ENCODE measurements at regions not wholly inside any gene's neighbourhood (a gene's known extent, or its start where the extent isn't known, plus 50 kb on each side); places are given as distances from the start of the nearest gene placed in this dataset.

GRCh38 chr2:20520128-20520527 lies 73.3 kb downstream of the RHOB start:
- no peaks in the 10 kb centered on the region for H3K27me3 ChIP-seq (ENCODE audit: control insufficient read depth in 2 of 2, insufficient read depth in 2 of 2, low read length in 2 of 2)
- no peaks in the 10 kb centered on the region for H3K36me3 ChIP-seq (replicated peaks in 1 of 2; ENCODE audit: control insufficient read depth in 1 of 2, insufficient read depth in 2 of 2, low read length in 2 of 2)
- H2AFZ ChIP-seq (ENCODE audit: insufficient read depth, low read depth, low read length, poor library complexity, severe bottlenecking), result no peak overlapping the region
- DNase-seq, result no peak
- H3K4me2 ChIP-seq (replicated peaks; ENCODE audit: extremely low read depth, low read length, poor library complexity, severe bottlenecking), result no peak overlapping the region
- intact Hi-C loops (cut with micrococcal nuclease), result no loop called here
- no peak for TF ChIP-seq CTCF (IDR thresholded peaks at IDR 0.05)
- H3K4me1 ChIP-seq (ENCODE audit: control insufficient read depth in 1 of 2, insufficient read depth in 2 of 2, low read length in 2 of 2), result no peaks in the 10 kb centered on the region
- 99% methylated on average over 7 of the region's 10 CpGs for WGBS (ENCODE audit: insufficient coverage)
- Mint-ChIP-seq H3K9me3 (peaks cover 0 to 9% (median under 1%) of the 10 kb centered on the region in 7 donors), H3K4me3 (no peak overlapping the region), H3K36me3 (no peaks in the 10 kb centered on the region), H3K27me3 (ENCODE audit: low read depth in 3 of 3) (peaks cover 4 to 17% (median 4%) of the 10 kb centered on the region in 3 donors), H3K27ac (peak overlapping the region in 1 of 7 donors; percentile 42), H3K4me1 (no peaks in the 10 kb centered on the region)
- no peaks in the 10 kb centered on the region for H3K79me2 ChIP-seq (ENCODE audit: insufficient read depth, low read length)
- no peaks in the 10 kb centered on the region for H4K20me1 ChIP-seq (ENCODE audit: insufficient read depth, low read length)
- H3K4me3 ChIP-seq (replicated peaks in 1 of 3; ENCODE audit: low read depth in 2 of 3, low read length in 3 of 3), result no peak overlapping the region
- peaks cover 0 to 5% of the 10 kb centered on the region in 2 donors for H3K9me3 ChIP-seq (replicated peaks in 1 of 2; ENCODE audit: control insufficient read depth in 1 of 2, insufficient read depth in 1 of 2, low read length in 2 of 2)
- no peak overlapping the region for H3K9ac ChIP-seq (ENCODE audit: insufficient read depth, low read length, poor library complexity, severe bottlenecking)
- H3K27ac ChIP-seq (ENCODE audit: low read depth in 1 of 2, low read length in 2 of 2), result no peak overlapping the region

GRCh38 chr2:20521193-20521592 lies 74.3 kb downstream of the RHOB start:
- DNase-seq, result no peak
- H3K27ac ChIP-seq (ENCODE audit: low read depth in 1 of 2, low read length in 2 of 2), result no peak overlapping the region
- peaks cover 4 to 14% (median 4%) of the 10 kb centered on the region in 3 donors for H3K27me3 Mint-ChIP-seq (ENCODE audit: low read depth in 3 of 3)
- intact Hi-C loops (cut with micrococcal nuclease), result no loop called here
- no peaks in the 10 kb centered on the region for H3K9me3 ChIP-seq (replicated peaks in 1 of 2; ENCODE audit: control insufficient read depth in 1 of 2, insufficient read depth in 1 of 2, low read length in 2 of 2)
- no peak overlapping the region for H3K4me2 ChIP-seq (replicated peaks; ENCODE audit: extremely low read depth, low read length, poor library complexity, severe bottlenecking)
- H3K27ac Mint-ChIP-seq, result no peak overlapping the region
- H3K27me3 ChIP-seq (ENCODE audit: control insufficient read depth in 2 of 2, insufficient read depth in 2 of 2, low read length in 2 of 2), result no peaks in the 10 kb centered on the region
- no peaks in the 10 kb centered on the region for H3K36me3 Mint-ChIP-seq
- no peaks in the 10 kb centered on the region for H3K4me1 ChIP-seq (ENCODE audit: control insufficient read depth in 1 of 2, insufficient read depth in 2 of 2, low read length in 2 of 2)
- no peaks in the 10 kb centered on the region for H3K36me3 ChIP-seq (replicated peaks in 1 of 2; ENCODE audit: control insufficient read depth in 1 of 2, insufficient read depth in 2 of 2, low read length in 2 of 2)
- no peaks in the 10 kb centered on the region for H3K4me1 Mint-ChIP-seq
- 94% methylated on average over 4 of the region's 4 CpGs for WGBS (ENCODE audit: insufficient coverage)
- no peak for TF ChIP-seq CTCF (IDR thresholded peaks at IDR 0.05)
- H3K4me3 Mint-ChIP-seq, result no peak overlapping the region
- no peak overlapping the region for H2AFZ ChIP-seq (ENCODE audit: insufficient read depth, low read depth, low read length, poor library complexity, severe bottlenecking)
- no peak overlapping the region for H3K9ac ChIP-seq (ENCODE audit: insufficient read depth, low read length, poor library complexity, severe bottlenecking)
- H3K4me3 ChIP-seq (replicated peaks in 1 of 3; ENCODE audit: low read depth in 2 of 3, low read length in 3 of 3), result no peak overlapping the region
- peaks cover 0 to 4% (median 0%) of the 10 kb centered on the region in 7 donors for H3K9me3 Mint-ChIP-seq
- no peaks in the 10 kb centered on the region for H4K20me1 ChIP-seq (ENCODE audit: insufficient read depth, low read length)
- H3K79me2 ChIP-seq (ENCODE audit: insufficient read depth, low read length), result no peaks in the 10 kb centered on the region
